ENCODE measurements at regions not wholly inside any gene's neighbourhood (a gene's known extent, or its start where the extent isn't known, plus 50 kb on each side); places are given as distances from the start of the nearest gene placed in this dataset.
"Not testable (repeated sequence)": the region's sequence is repeated elsewhere in the genome, so short reads cannot be mapped to it uniquely, and the experiment has no call there.

GRCh38 chr1:157270705-157271274 is 132.6 kb upstream of the ETV3 start:
- Histone ChIP-seq H3K9me3 (ENCODE audit: low read depth) (no peaks in the 10 kb centered on the region), H3K4me2 (ENCODE audit: unreplicated experiment) (no peak overlapping the region), H3K79me2 (ENCODE audit: insufficient read depth) (no peaks in the 10 kb centered on the region)

GRCh38 chr1:157269656-157270375 is 131.6 kb upstream of the ETV3 start:
- Histone ChIP-seq H3K4me1 (ENCODE audit: insufficient read depth) (no peaks in the 10 kb centered on the region), H3K9me3 (ENCODE audit: low read depth) (no peaks in the 10 kb centered on the region), H3K4me3 (no peak overlapping the region), H2AFZ (no peak overlapping the region), H3K9me2 (ENCODE audit: insufficient read depth) (no peaks in the 10 kb centered on the region), H3K36me3 (ENCODE audit: low read depth) (no peaks in the 10 kb centered on the region), H4K20me1 (ENCODE audit: insufficient read depth) (no peaks in the 10 kb centered on the region), H3K4me2 (ENCODE audit: unreplicated experiment) (no peak overlapping the region), H3F3A (ENCODE audit: insufficient read depth) (no peaks in the 10 kb centered on the region), H3K27ac (no peak overlapping the region), H3K9ac (no peak overlapping the region), H3K79me2 (ENCODE audit: insufficient read depth) (no peaks in the 10 kb centered on the region), H3K27me3 (replicated peaks; ENCODE audit: insufficient read depth) (peaks cover 10% of the 10 kb centered on the region)
- no peak for DNase-seq
- WGBS, 2 experiments (ENCODE audit: low coverage in 1 of 2, low lambda C conversion rate in 2 of 2, missing lambda C conversion rate in 2 of 2) = 18% methylated on average over 6 of the region's 6 CpGs
- TF ChIP-seq EZH2 (IDR thresholded peaks at IDR 0.05; ENCODE audit: insufficient read depth, poor library complexity, severe bottlenecking) = no peak
- TF ChIP-seq EZH2phosphoT487 (IDR thresholded peaks at IDR 0.05; ENCODE audit: insufficient read depth, low read depth) = no peak
- in situ Hi-C loops (cut with MboI) = no loop called here

More at GRCh38 chr1:157270705-157271274, 132.6 kb upstream of the ETV3 start:
- Histone ChIP-seq H3K27ac (no peak overlapping the region), H3K27me3 (replicated peaks; ENCODE audit: insufficient read depth) (peaks cover 10% of the 10 kb centered on the region), H4K20me1 (ENCODE audit: insufficient read depth) (no peaks in the 10 kb centered on the region), H3K36me3 (ENCODE audit: low read depth) (no peaks in the 10 kb centered on the region), H3K4me1 (ENCODE audit: insufficient read depth) (no peaks in the 10 kb centered on the region), H3K4me3 (no peak overlapping the region), H3K9me2 (ENCODE audit: insufficient read depth) (no peaks in the 10 kb centered on the region), H3F3A (ENCODE audit: insufficient read depth) (no peaks in the 10 kb centered on the region), H2AFZ (no peak overlapping the region), H3K9ac (no peak overlapping the region)
- WGBS, 2 experiments (ENCODE audit: low coverage in 1 of 2, low lambda C conversion rate in 2 of 2, missing lambda C conversion rate in 2 of 2) = 43 to 48% methylated on average over 4 of the region's 4 CpGs
- in situ Hi-C loops (cut with MboI) = no loop called here
- no peak for DNase-seq
- TF ChIP-seq EZH2phosphoT487 (IDR thresholded peaks at IDR 0.05; ENCODE audit: insufficient read depth, low read depth) = no peak
- TF ChIP-seq EZH2 (IDR thresholded peaks at IDR 0.05; ENCODE audit: insufficient read depth, poor library complexity, severe bottlenecking) = no peak

GRCh38 chr1:157262891-157263290 is 124.7 kb upstream of the ETV3 start:
- TF ChIP-seq EZH2 (IDR thresholded peaks at IDR 0.05; ENCODE audit: insufficient read depth, poor library complexity, severe bottlenecking) = no peak
- no peak for TF ChIP-seq EZH2phosphoT487 (IDR thresholded peaks at IDR 0.05; ENCODE audit: insufficient read depth, low read depth)
- DNase-seq = no peak
- H3K79me2 ChIP-seq (ENCODE audit: insufficient read depth) = no peaks in the 10 kb centered on the region
- no peaks in the 10 kb centered on the region for H4K20me1 ChIP-seq (ENCODE audit: insufficient read depth)
- no peak overlapping the region for H2AFZ ChIP-seq
- H3K4me2 ChIP-seq (ENCODE audit: unreplicated experiment) = no peak overlapping the region
- no peaks in the 10 kb centered on the region for H3F3A ChIP-seq (ENCODE audit: insufficient read depth)
- H3K9me3 ChIP-seq (ENCODE audit: low read depth) = no peaks in the 10 kb centered on the region
- no peaks in the 10 kb centered on the region for H3K36me3 ChIP-seq (ENCODE audit: low read depth)
- peaks cover 6% of the 10 kb centered on the region; the same call in 1 of the 2 replicates for H3K27me3 ChIP-seq (replicated peaks; ENCODE audit: insufficient read depth)
- no peaks in the 10 kb centered on the region for H3K4me1 ChIP-seq (ENCODE audit: insufficient read depth)
- no peak overlapping the region for H3K9ac ChIP-seq
- no peaks in the 10 kb centered on the region for H3K9me2 ChIP-seq (ENCODE audit: insufficient read depth)
- no peak overlapping the region for H3K27ac ChIP-seq
- no peak overlapping the region for H3K4me3 ChIP-seq
- in situ Hi-C loops (cut with MboI) = no loop called here

GRCh38 chr1:157262422-157262821 is 124.2 kb upstream of the ETV3 start:
- no peak overlapping the region for H3K4me2 ChIP-seq (ENCODE audit: unreplicated experiment)
- no peak overlapping the region for H2AFZ ChIP-seq
- H3K27ac ChIP-seq = no peak overlapping the region
- in situ Hi-C loops (cut with MboI) = no loop called here
- no peaks in the 10 kb centered on the region for H3K9me3 ChIP-seq (ENCODE audit: low read depth)
- H4K20me1 ChIP-seq (ENCODE audit: insufficient read depth) = no peaks in the 10 kb centered on the region
- no peaks in the 10 kb centered on the region for H3K9me2 ChIP-seq (ENCODE audit: insufficient read depth)
- TF ChIP-seq EZH2phosphoT487 (IDR thresholded peaks at IDR 0.05; ENCODE audit: insufficient read depth, low read depth) (no peak), EZH2 (IDR thresholded peaks at IDR 0.05; ENCODE audit: insufficient read depth, poor library complexity, severe bottlenecking) (no peak)
- H3K27me3 ChIP-seq (replicated peaks; ENCODE audit: insufficient read depth) = peaks cover 6% of the 10 kb centered on the region; the same call in 1 of the 2 replicates
- no peaks in the 10 kb centered on the region for H3K79me2 ChIP-seq (ENCODE audit: insufficient read depth)
- H3K36me3 ChIP-seq (ENCODE audit: low read depth) = no peaks in the 10 kb centered on the region
- no peaks in the 10 kb centered on the region for H3K4me1 ChIP-seq (ENCODE audit: insufficient read depth)
- no peak overlapping the region for H3K4me3 ChIP-seq
- no peak overlapping the region for H3K9ac ChIP-seq
- WGBS, 2 experiments (ENCODE audit: low coverage in 1 of 2, low lambda C conversion rate in 2 of 2, missing lambda C conversion rate in 2 of 2) = 0 to 4% methylated on average over 2 of the region's 2 CpGs
- no peak for DNase-seq
- H3F3A ChIP-seq (ENCODE audit: insufficient read depth) = no peaks in the 10 kb centered on the region

GRCh38 chr1:157255891-157256290 is 117.7 kb upstream of the ETV3 start:
- H3K4me3 ChIP-seq; DNase-seq; H3K9me3 ChIP-seq (ENCODE audit: low read depth); H3K27ac ChIP-seq; H3F3A ChIP-seq (ENCODE audit: insufficient read depth); H3K79me2 ChIP-seq (ENCODE audit: insufficient read depth); in situ Hi-C loops (cut with MboI); H3K36me3 ChIP-seq (ENCODE audit: low read depth); H3K4me2 ChIP-seq (ENCODE audit: unreplicated experiment); H3K4me1 ChIP-seq (ENCODE audit: insufficient read depth); H2AFZ ChIP-seq; H3K27me3 ChIP-seq (replicated peaks; ENCODE audit: insufficient read depth); H3K9me2 ChIP-seq (ENCODE audit: insufficient read depth); H4K20me1 ChIP-seq (ENCODE audit: insufficient read depth); H3K9ac ChIP-seq: not testable (repeated sequence)
- 8 to 11% methylated on average over 3 of the region's 3 CpGs for WGBS, 2 experiments (ENCODE audit: low coverage in 1 of 2, low lambda C conversion rate in 2 of 2, missing lambda C conversion rate in 2 of 2)

- DNase-seq; H3K27ac ChIP-seq; H3K9ac ChIP-seq; H3K36me3 ChIP-seq (ENCODE audit: low read depth); H3K4me1 ChIP-seq (ENCODE audit: insufficient read depth); H3K9me2 ChIP-seq (ENCODE audit: insufficient read depth); H4K20me1 ChIP-seq (ENCODE audit: insufficient read depth); H3K79me2 ChIP-seq (ENCODE audit: insufficient read depth); H3K4me3 ChIP-seq; H3F3A ChIP-seq (ENCODE audit: insufficient read depth); H3K27me3 ChIP-seq (replicated peaks; ENCODE audit: insufficient read depth); H3K9me3 ChIP-seq (ENCODE audit: low read depth); H2AFZ ChIP-seq; in situ Hi-C loops (cut with MboI); H3K4me2 ChIP-seq (ENCODE audit: unreplicated experiment): not testable (repeated sequence)
- WGBS, 2 experiments (ENCODE audit: low coverage in 1 of 2, low lambda C conversion rate in 2 of 2, missing lambda C conversion rate in 2 of 2) = 25 to 27% methylated on average over 3 of the region's 3 CpGs
Observed at GRCh38 chr1:157254183-157254582, 116.0 kb upstream of the ETV3 start.
